ENCODE measurements at regions not wholly inside any gene's neighbourhood (a gene's known extent, or its start where the extent isn't known, plus 50 kb on each side); places are given as distances from the start of the nearest gene placed in this dataset.
A peak's percentile ranks its signal among the peaks of the same experiment; 100 is the strongest.

DNA sequence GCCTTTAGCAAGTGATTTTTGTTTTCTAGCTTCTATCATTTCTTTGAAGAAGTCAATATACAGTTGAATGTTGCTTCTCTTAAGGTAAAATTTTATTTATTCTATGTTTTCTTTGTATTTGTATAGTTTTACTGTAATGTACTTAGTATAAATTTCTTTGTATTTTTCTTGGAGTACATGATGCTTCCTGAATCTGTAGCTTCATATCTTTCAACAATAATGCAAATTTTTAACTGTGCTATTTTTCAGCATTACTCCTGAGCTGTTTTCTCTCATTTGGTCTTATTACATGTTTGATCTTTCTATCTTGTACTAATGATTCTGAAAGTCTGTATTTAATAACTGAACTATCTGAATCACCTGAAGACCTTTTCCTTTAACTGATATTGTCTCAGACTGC is 253.9 kb upstream of the NXPH2 start:
- TF ChIP-seq POLR2A (IDR thresholded peaks at IDR 0.05; ENCODE audit: extremely low read depth, insufficient read length) (no peak), MYC (IDR thresholded peaks at IDR 0.05; ENCODE audit: low read depth, low read length) (no peak)
- TF ChIP-seq, protein P1, sequence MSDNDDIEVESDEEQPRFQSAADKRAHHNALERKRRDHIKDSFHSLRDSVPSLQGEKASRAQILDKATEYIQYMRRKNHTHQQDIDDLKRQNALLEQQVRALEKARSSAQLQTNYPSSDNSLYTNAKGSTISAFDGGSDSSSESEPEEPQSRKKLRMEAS (IDR thresholded peaks at IDR 0.05; ENCODE audit: low read depth, low read length): no peak
- TF ChIP-seq, protein P2, sequence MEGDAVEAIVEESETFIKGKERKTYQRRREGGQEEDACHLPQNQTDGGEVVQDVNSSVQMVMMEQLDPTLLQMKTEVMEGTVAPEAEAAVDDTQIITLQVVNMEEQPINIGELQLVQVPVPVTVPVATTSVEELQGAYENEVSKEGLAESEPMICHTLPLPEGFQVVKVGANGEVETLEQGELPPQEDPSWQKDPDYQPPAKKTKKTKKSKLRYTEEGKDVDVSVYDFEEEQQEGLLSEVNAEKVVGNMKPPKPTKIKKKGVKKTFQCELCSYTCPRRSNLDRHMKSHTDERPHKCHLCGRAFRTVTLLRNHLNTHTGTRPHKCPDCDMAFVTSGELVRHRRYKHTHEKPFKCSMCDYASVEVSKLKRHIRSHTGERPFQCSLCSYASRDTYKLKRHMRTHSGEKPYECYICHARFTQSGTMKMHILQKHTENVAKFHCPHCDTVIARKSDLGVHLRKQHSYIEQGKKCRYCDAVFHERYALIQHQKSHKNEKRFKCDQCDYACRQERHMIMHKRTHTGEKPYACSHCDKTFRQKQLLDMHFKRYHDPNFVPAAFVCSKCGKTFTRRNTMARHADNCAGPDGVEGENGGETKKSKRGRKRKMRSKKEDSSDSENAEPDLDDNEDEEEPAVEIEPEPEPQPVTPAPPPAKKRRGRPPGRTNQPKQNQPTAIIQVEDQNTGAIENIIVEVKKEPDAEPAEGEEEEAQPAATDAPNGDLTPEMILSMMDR (IDR thresholded peaks at IDR 0.05; ENCODE audit: low read depth, low read length): no peak
- DNase-seq (ENCODE audit: low read depth): no peak
- H3K4me3 ChIP-seq (ENCODE audit: low read depth, low read length): no peak overlapping the region

DNA sequence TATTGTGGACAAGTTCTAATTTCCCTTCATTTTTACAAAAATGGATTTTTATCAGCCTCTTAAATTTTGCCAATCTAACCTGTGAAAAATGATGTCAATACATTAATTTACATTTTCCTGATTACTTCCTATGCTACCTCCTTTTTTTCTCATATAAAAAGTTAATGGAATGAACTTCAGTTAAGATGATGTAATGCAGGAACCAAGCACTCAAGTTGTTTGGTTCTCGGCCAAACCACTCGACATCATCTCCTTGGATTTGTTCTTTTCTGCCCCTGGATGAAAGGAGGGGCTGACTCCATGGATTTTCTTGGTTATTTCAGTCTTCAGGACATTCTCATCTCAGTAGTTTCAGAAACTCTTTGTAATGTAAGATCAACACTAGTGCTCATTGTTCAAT is 253.1 kb upstream of the NXPH2 start:
- no peak for DNase-seq (ENCODE audit: low read depth)
- TF ChIP-seq, protein P2 (IDR thresholded peaks at IDR 0.05; ENCODE audit: low read depth, low read length): no peak
- TF ChIP-seq POLR2A (IDR thresholded peaks at IDR 0.05; ENCODE audit: extremely low read depth, insufficient read length): no peak
- no peak overlapping the region for H3K4me3 ChIP-seq (ENCODE audit: low read depth, low read length)

DNA sequence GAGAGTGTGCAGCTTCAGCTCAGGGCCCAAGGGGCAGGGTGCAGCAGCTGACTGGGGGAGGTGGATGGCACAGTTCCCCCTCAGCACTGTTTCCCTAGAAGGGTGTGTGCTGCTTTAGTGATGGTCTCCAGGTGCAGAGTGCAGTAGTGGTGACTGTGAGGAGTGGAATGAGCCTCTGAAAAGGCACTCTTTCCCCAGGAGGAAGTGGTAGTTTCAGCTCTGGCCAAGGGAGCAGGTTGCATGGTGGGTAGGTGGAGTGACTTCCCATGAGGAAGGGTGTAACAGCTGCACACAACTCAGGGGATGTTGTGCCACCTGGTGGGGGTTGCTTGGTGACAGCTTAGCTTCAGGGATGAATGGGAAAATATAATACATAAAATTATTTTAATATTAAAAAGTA is 251.5 kb upstream of the NXPH2 start:
- peak; percentile 37 for DNase-seq (ENCODE audit: low read depth)
- TF ChIP-seq POLR2A (IDR thresholded peaks at IDR 0.05; ENCODE audit: extremely low read depth, insufficient read length) (no peak), MYC (IDR thresholded peaks at IDR 0.05; ENCODE audit: low read depth, low read length) (no peak)
- TF ChIP-seq, protein P1 (IDR thresholded peaks at IDR 0.05; ENCODE audit: low read depth, low read length): no peak
- TF ChIP-seq, protein P2 (IDR thresholded peaks at IDR 0.05; ENCODE audit: low read depth, low read length): no peak
- H3K4me3 ChIP-seq (ENCODE audit: low read depth, low read length): no peak overlapping the region

DNA sequence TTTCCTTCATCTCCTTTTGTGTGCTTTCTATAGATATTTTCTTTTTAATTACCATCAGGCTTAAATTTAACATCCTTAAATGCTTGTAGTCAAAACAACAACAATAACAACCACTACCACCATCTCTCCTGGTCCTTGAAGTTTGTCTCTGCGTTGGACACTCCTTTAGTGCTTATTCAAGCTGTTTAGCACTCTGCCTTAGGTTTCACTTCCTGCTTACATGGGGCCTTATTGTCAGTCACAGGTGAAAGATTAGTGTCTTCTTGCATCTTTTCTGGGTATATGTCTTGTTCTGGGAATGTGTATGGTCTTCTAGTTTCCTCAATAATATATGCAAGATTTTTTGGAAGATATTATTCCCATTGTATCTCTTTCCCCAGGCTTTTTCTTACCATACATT is 240.1 kb upstream of the NXPH2 start:
- TF ChIP-seq, protein P1 (IDR thresholded peaks at IDR 0.05; ENCODE audit: low read depth, low read length): no peak
- TF ChIP-seq, protein P2 (IDR thresholded peaks at IDR 0.05; ENCODE audit: low read depth, low read length): no peak
- no peak for TF ChIP-seq POLR2A (IDR thresholded peaks at IDR 0.05; ENCODE audit: extremely low read depth, insufficient read length)
- no peak for TF ChIP-seq MYC (IDR thresholded peaks at IDR 0.05; ENCODE audit: low read depth, low read length)
- no peak overlapping the region for H3K4me3 ChIP-seq (ENCODE audit: low read depth, low read length)
- no peak for DNase-seq (ENCODE audit: low read depth)

DNA sequence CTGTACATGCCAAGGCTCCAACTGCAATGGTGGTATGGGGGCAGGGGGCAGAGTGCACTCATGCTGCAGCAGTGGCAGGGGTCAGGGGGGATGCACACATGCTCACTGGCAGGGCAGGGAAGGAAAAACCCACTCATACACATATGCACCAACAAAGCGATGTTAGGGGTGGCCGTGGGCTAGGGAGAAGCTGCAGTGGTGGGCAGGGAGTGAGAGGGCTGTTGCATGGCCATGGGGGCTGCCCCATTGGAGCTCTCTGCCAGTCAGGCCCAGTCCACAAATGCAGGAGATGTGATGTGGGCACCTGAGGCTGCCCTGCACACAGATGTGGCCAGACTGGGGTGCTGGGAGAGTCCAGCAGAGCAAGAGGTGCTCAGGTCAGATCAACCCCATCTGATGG is 238.1 kb upstream of the NXPH2 start:
- no peak for DNase-seq (ENCODE audit: low read depth)
- TF ChIP-seq, protein P2 (IDR thresholded peaks at IDR 0.05; ENCODE audit: low read depth, low read length): no peak
- H3K4me3 ChIP-seq (ENCODE audit: low read depth, low read length): no peak overlapping the region

DNA sequence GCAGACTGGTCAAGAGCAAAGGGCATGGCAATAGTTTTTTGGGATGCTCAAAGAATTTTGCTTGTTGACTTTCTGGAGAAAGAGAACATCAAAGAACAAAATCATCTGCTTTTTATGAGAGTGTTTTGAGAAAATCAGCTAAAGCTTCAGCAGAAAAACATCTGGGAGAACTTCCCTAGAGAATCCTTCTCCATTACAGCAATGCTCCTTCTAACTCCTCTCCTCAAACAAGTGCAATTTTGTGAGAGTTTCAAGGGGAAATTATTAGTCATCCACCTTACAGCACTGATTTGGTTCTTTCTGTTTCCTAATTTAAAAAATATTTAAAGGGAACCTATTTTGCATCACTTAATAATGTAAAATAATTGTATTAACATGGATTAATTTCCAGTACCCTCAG is 226.9 kb upstream of the NXPH2 start:
- no peak for DNase-seq (ENCODE audit: low read depth)
- H3K4me3 ChIP-seq (ENCODE audit: low read depth, low read length): no peak overlapping the region
- TF ChIP-seq, protein P1 (IDR thresholded peaks at IDR 0.05; ENCODE audit: low read depth, low read length): no peak
- no peak for TF ChIP-seq POLR2A (IDR thresholded peaks at IDR 0.05; ENCODE audit: extremely low read depth, insufficient read length)
- no peak for TF ChIP-seq MYC (IDR thresholded peaks at IDR 0.05; ENCODE audit: low read depth, low read length)
- TF ChIP-seq, protein P2 (IDR thresholded peaks at IDR 0.05; ENCODE audit: low read depth, low read length): no peak

Data from NB4 (cell line).